ENCODE measurements at regions not wholly inside any gene's neighbourhood (a gene's known extent, or its start where the extent isn't known, plus 50 kb on each side); places are given as distances from the start of the nearest gene placed in this dataset.
A peak's percentile ranks its signal among the peaks of the same experiment; 100 is the strongest.
"Not testable (repeated sequence)": the region's sequence is repeated elsewhere in the genome, so short reads cannot be mapped to it uniquely, and the experiment has no call there.

- no peak for DNase-seq (ENCODE audit: low read depth)
These were observed 144.2 kb upstream of the RAPGEF2 start for GRCh38 chr4:158958489-158959270.

GRCh38 chr4:158962393-158962792 lies 140.5 kb upstream of the RAPGEF2 start:
- no peak for DNase-seq (ENCODE audit: low read depth)

DNA sequence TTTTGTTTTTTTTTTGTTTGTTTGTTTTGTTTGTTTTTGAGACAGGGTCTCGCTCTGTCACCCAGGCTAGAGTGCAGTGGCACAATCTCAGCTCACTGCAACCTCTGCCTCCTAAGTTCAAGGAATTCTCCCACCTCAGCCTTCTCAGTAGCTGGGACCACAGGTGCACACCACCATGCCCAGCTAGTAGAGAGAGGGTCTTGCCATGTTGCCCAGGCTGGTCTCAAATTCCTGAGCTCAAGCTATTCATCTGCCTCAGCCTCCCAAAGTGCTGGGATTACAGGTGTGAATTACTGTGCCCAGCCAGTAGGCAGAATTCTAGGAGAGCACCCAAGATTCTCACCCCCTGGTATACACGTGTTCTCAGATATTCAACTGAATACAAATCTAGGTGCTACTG lies 139.6 kb upstream of the RAPGEF2 start:
- not testable (repeated sequence) for DNase-seq (ENCODE audit: low read depth)

- DNase-seq (ENCODE audit: low read depth) = no peak
These were observed 138.7 kb upstream of the RAPGEF2 start for GRCh38 chr4:158964114-158964727.

GRCh38 chr4:158964728-158965124 lies 138.2 kb upstream of the RAPGEF2 start:
- DNase-seq (ENCODE audit: low read depth) = no peak

DNA sequence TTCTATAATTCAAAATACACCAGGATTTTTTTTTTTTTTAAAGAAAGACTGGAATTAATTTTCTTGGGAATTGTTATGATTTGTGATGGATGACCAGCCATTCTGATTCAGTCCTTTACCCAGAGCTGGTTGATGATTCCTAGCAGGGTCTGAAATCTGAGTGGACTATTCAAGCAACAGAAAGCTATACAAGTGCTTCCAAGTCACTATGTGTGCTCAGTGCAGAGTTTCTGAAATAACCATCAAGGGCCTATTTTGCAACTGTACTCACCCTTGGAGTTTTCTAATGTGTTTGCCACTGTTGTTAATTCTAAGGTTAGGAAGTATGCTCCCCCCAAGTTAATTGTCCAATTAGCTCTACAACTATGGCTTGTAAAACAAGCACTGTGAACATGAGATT lies 137.7 kb upstream of the RAPGEF2 start:
- no peak for DNase-seq (ENCODE audit: low read depth)

DNA sequence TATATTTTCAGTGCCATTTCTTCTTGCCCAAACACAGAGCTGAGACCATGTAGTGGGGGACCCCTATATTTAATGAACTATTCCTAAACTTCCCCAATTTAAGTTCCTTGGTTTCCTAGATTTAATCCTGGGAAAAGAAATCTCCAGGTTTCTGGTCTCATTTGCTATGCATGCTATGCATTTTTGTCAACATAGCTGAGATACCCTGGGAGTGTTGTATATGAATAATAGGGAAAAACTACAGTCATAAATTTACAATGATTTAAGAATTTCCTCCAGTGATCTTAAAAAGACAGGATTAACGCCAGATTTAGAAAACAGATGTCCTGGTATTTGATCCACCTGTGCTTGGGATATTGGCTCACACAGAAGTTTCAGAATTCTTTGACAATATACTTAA lies 136.8 kb upstream of the RAPGEF2 start:
- no peak for DNase-seq (ENCODE audit: low read depth)

DNA sequence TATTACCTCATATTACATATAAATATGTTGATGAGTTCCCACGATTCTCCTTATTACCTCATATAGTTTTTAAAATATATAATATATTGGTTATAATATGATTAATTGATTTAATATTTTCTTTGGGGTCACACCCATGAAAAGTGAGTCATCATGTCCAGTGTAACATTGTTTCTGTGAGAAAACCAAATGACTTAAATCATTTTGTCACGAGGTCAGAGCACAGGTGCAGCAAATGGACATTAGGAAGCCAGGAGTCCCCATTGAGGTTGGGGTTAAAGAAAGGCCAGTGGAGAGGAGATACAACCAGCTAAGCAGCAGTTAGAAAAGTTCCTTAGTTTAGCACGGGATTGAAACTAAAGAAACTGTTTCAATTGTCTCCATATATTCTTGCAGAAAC lies 133.9 kb upstream of the RAPGEF2 start:
- no peak for DNase-seq (ENCODE audit: low read depth)

GRCh38 chr4:158970812-158971211 lies 132.1 kb upstream of the RAPGEF2 start:
- no peak for DNase-seq (ENCODE audit: low read depth)

DNA sequence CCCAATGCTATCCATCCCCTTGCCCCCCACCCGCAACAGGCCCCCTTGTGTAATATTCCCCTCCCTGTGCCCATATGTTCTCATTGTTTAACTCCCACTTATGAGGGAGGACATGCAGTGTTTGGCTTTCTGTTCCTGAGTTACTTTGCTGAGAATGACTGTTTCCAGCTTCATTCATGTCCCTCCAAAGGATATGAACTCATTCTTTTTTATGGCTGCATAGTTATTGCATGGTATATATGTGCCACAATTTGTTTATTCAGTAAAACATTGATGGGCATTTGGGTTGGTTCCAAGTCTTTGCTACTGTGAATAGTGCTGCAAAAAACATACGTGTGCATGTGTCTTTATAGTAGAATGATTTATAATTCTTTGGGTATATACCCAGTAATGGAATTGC lies 128.4 kb upstream of the RAPGEF2 start:
- not testable (repeated sequence) for DNase-seq (ENCODE audit: low read depth)

- not testable (repeated sequence) for DNase-seq (ENCODE audit: low read depth)
These were observed 122.2 kb upstream of the RAPGEF2 start for GRCh38 chr4:158980711-158981110.

DNA sequence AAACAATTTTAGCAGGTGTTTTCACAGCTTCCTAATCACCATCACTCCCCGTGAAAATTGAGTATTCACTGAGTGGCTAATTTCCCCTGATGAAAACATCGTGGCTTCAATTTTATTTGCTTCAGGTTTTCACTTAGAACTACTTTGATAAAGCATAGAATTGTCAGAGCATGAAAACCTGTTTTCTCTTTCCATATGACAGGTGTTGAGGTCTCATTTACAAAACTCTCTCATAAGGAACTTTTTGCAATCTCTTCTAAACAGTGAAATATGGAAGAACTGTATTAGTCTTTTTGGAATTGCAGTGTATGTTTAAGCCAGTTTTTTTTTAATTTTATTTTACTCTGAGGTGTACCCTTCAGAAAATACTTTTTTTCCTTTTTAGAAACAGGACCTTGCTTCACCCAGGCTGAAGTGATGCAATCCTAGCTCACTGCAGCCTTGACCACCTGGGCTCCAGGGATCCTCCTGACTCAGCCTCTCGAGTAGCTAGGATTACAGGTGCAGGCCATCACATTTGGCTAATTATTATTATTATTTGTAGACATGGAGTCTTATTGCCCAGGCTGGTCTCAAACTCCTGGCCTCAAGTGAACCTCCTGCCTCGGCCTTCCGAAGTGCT lies 111.2 kb upstream of the RAPGEF2 start:
- DNase-seq (ENCODE audit: low read depth) = no peak

GRCh38 chr4:158993891-158994290 lies 109.0 kb upstream of the RAPGEF2 start:
- no peak for DNase-seq (ENCODE audit: low read depth)

DNA sequence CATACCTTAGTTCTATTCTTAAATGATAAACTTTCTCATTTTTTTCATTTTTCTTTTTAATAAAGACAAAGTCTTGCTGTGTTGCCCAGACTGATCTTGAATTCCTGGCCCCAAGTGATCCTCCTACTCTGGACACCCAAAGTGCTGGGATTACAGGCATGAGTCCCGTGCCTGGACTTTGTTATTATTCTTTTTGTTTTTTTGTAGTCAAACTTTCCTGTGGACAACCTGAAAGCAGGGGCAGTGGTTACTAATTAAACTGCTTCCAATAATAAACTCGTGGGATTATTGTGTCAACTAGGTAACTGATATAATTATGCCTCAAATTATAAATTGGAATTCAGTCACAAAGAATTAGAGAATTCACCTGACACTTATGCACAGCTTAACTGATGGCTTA lies 107.8 kb upstream of the RAPGEF2 start:
- DNase-seq (ENCODE audit: low read depth) = no peak

- DNase-seq (ENCODE audit: low read depth) = no peak
These were observed 106.9 kb upstream of the RAPGEF2 start for GRCh38 chr4:158995965-158996364.

DNA sequence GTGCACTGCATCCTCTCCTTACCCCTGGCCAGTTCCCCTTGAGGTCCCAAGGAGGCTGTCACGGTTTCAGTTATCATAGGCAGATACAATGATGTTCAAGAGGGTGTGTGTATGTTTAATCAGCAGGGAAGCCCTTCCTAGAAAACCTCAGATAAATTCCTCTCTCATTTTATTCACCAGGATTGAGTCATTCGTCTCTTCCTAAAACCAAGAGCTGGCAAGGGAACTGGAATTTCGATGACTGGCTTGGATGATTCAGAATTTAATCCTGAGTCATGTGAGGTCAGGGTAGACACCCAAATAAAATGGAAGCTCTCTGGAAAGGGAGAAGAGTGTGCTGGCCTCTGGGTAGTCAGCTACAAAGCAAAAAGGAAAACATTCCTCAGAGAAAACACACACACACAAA lies 106.2 kb upstream of the RAPGEF2 start:
- peak; percentile 95 for DNase-seq (ENCODE audit: low read depth)

GRCh38 chr4:158997660-158998349 lies 105.1 kb upstream of the RAPGEF2 start:
- DNase-seq (ENCODE audit: low read depth) = no peak

- no peak for DNase-seq (ENCODE audit: low read depth)
These were observed 104.3 kb upstream of the RAPGEF2 start for GRCh38 chr4:158998624-158999023.

DNA sequence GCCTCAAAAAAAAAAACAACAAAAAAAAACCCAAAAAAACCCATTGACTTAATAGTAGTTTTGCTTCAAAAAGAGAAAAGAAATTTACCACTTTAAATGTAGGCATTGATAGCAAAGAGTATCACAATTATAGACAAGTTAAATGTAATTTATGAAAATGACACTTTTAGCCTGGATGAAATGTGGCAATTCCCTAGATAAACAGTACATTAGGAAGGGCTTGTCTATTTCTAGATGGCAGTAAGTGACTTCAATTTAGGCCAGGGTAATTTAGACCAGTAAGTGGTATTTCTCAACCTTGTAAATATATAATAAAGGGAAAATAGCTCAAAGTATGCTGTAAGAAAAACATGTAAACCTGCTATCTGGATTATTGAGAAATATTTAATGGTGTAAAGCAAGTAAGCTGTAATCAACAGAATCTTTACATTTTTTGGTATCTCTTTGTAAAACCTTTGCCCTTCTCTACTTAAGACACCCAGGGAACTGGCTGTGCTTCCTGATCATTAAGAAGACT lies 103.7 kb upstream of the RAPGEF2 start:
- DNase-seq (ENCODE audit: low read depth) = no peak

DNA sequence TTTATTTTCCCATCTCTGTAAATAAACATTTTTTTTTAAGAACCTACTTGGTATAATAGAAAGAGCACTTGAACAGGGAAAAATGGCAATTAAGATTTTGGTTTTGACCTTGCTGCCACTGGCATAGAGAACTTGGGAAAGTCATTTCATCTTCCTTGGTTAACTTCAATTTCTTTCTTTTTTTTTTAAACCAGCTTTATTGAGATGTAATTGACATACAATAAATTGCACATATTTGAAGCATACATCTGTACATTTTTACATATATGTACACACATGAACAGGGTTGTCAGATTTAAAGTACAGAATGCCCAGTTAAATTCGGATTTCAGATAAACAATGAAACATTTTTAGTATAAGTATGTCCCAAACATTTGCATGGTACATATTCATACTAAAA lies 103.0 kb upstream of the RAPGEF2 start:
- no peak for DNase-seq (ENCODE audit: low read depth)

DNA sequence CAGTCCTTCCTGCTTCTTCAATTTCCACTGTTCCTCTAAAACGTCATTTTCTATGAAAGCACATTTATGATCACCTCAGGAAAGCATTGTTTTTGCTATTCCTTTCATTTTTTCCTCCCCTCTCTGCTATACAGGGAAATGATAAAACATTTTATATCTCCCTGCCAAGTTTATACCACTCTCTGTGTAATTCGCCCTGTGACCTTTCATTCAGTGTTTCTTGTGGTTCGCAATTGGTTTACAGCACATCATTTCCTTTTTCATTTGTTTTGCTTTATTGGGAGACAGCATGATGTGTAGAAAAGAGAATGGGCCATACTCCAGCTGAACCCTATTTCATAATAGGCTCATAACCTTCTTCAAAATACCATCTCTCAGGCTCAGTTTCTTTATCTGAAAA lies 99.9 kb upstream of the RAPGEF2 start:
- no peak for DNase-seq (ENCODE audit: low read depth)

- DNase-seq (ENCODE audit: low read depth) = no peak
These were observed 99.2 kb upstream of the RAPGEF2 start for GRCh38 chr4:159003420-159004253.
